ENCODE measurements at regions not wholly inside any gene's neighbourhood (a gene's known extent, or its start where the extent isn't known, plus 50 kb on each side); places are given as distances from the start of the nearest gene placed in this dataset.
"Not testable (repeated sequence)": the region's sequence is repeated elsewhere in the genome, so short reads cannot be mapped to it uniquely, and the experiment has no call there.

DNA sequence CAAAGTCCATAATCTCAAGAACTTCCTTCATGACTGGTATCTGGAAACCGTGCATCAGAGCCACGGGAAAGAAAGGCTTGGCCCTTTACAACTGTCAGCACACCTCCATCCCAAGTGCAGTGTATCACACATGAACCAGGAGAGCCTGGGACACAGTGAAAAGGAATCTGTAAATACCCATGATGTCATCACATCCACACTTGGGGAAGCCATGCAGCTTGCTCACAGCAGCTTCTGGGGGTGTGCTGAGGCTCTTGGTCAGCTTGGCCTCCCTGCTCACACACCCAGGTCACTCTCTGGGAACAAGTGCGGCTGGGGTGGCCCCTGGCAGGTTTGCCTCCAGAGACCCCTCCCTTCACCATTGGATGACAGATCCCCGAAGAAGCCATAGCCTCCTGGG is 51.6 kb upstream of the ASAH2B start:
- not testable (repeated sequence) for H3K4me1 Mint-ChIP-seq (ENCODE audit: low read depth in 2 of 2); H3K27ac Mint-ChIP-seq; H3K9me3 Mint-ChIP-seq; DNase-seq (ENCODE audit: low spot score); H3K4me3 Mint-ChIP-seq; H3K27me3 Mint-ChIP-seq; H3K36me3 Mint-ChIP-seq
- ATAC-seq, result peak in 1 of 2 donors; percentile 40

DNA sequence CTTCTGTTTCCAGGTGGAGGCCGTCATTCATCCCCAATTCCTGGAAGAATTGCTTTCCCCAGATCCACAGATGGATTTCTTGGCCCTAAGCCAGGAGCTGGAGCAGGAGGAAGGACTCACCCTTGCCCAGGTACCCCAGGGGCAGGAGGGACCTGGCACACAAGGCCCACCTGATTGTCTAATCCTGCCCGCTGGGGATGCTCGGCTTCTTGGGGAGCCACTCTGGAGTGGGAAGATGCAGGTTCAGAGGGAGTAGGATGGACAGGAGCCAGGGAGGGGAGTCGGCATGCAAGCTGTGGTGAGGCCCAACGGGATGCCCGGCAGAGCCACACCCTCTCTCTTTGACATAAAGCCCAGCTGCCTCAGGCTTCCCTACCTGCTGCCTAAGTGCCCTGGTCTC is 55.4 kb upstream of the ASAH2B start:
- not testable (repeated sequence) for H3K4me1 Mint-ChIP-seq (ENCODE audit: low read depth in 2 of 2); H3K36me3 Mint-ChIP-seq; H3K4me3 Mint-ChIP-seq; H3K9me3 Mint-ChIP-seq; DNase-seq (ENCODE audit: low spot score); H3K27me3 Mint-ChIP-seq; H3K27ac Mint-ChIP-seq; ATAC-seq

DNA sequence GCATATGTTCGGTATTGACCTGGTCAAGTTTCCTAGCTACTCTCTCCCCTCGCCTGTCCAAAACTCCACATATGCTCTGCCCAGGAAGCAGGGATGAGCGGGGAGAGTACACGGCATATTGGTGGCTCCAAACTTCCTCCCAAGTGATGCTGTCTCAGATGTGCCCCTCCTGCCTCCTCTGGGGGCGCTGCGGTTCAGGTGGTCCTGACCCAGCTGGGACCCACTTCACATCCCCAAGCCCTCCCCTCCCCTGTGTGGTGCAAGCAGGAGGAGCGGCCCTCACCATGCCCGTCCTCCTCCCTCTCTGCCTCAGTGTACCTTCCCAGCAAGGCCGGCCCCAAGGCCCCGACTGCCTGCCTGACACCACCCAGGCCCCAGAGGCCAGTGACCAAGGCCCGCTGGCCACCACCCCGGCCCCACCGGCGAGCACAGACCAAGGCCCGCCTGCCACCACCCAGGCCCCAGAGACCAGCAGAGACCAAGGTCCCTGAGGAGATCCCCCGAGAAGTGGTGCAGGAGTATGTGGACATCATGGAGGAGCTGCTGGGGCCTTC is 56.5 kb upstream of the ASAH2B start:
- not testable (repeated sequence) for H3K27ac Mint-ChIP-seq; H3K4me1 Mint-ChIP-seq (ENCODE audit: low read depth in 2 of 2); H3K4me3 Mint-ChIP-seq; ATAC-seq; H3K27me3 Mint-ChIP-seq; H3K9me3 Mint-ChIP-seq; DNase-seq (ENCODE audit: low spot score); H3K36me3 Mint-ChIP-seq

DNA sequence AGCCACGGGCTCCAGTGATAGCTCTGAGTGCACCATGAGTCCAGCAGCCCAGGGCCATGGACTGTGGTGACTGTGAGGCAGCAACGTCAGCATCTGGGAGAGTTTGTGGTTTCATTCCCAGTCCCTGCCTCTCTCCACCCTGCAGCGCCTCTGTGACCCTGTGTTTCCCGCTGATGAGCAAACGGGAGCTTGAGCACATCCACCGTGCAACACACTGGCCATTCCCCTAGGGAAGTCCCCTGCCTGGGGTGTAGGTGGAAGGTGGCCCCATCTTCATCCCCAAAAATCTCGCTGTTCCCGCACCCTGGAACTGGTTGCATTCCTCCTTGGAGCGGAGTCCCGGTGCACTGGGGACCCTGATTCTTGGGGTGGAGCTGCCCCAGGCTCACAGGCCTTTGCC is 56.9 kb upstream of the SGMS1 start:
- not testable (repeated sequence) for DNase-seq (ENCODE audit: low spot score); H3K4me3 Mint-ChIP-seq; H3K36me3 Mint-ChIP-seq; ATAC-seq; H3K27me3 Mint-ChIP-seq; H3K4me1 Mint-ChIP-seq (ENCODE audit: low read depth in 2 of 2); H3K9me3 Mint-ChIP-seq; H3K27ac Mint-ChIP-seq

DNA sequence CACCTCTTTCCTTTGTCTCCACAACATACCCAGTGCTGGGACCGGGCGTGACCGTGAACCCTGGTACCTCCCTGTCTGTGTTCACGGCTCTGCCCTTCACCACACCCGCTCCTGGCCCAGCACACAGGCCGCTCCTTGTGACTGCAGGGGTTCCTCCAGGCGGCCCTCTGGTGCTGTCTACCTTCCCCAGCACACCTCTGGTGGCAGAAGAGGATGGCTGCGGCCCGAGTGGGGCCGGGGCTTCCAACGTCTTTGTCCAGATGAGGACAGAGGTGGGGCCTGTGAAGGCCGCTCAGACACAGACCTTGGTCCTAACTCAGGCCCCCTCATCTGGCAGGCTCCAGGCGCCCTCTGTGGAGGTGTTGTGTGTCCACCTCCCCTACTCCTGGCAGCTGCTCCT is 55.4 kb upstream of the SGMS1 start:
- ATAC-seq (no peak), DNase-seq (ENCODE audit: low spot score) (no peak)
- no peaks in the 10 kb centered on the region for H3K27me3 Mint-ChIP-seq
- H3K27ac Mint-ChIP-seq, result no peak overlapping the region
- H3K4me1 Mint-ChIP-seq (ENCODE audit: low read depth in 2 of 2), result no peaks in the 10 kb centered on the region
- H3K4me3 Mint-ChIP-seq, result no peak overlapping the region
- no peaks in the 10 kb centered on the region for H3K36me3 Mint-ChIP-seq
- H3K9me3 Mint-ChIP-seq, result no peaks in the 10 kb centered on the region

DNA sequence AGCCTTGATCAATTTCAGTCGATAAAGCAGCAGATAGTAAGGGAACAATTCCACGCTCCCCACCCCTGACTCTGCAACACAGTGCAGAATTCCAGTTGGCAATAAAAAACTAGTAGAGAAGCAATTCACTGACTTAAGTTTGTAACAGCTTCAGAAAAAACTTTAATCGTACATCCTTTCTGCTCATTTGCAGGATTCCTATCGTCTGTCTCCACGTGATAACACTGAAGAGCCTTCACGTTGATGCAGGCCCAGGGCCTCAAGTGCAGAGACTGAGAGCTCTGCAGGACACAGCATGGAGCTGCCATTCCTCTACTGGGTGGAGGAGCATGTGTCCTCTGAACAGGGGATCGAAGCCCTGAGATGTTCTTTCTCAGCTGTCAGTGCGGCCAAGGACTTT is 51.8 kb upstream of the SGMS1 start:
- H3K27me3 Mint-ChIP-seq; ATAC-seq; DNase-seq (ENCODE audit: low spot score); H3K4me3 Mint-ChIP-seq: not testable (repeated sequence)
- Mint-ChIP-seq H3K27ac (peak overlapping the region in 1 of 2 donors; percentile 29), H3K9me3 (peaks cover 12% of the 10 kb centered on the region), H3K4me1 (ENCODE audit: low read depth in 2 of 2) (peaks cover 26 to 30% of the 10 kb centered on the region in 2 donors), H3K36me3 (peaks cover 15% of the 10 kb centered on the region)

DNA sequence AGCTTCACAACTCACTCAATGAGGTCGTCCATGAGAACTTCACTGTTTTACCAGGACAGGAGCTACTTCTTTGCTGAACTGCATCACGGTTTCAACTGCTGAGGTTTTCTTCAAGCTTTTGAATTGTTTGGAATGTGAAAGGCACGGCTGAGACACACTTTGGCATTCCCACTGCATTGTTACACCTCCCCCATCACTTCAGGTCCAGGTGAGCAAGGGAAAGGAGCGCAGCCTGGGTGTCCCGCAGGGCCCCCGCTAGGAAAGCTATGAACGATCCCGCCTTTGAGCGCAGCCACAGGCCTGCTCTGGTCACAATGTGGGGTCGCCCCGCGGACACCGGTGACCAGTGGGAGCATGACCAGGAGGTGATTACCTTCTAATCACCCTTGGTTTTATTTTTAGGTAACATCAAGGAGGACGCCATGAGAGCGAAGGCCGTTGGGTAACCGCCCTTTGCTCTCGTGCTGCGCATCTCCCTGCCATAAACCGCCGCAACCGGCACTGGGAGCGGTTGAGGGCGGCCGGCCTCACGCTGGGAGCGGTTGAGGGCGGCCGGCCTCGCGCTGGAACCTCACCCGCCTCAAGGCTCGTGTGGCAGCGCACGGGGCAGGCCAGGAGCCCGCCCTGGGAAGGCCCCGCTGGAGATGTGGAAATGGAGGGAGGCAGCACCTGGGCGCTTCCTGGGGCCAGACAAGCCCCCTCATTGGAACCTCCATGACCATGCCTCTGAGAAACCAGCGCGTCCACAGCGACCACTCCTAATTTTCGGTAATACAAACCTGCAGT is 50.9 kb upstream of the SGMS1 start:
- no peaks in the 10 kb centered on the region for H3K27me3 Mint-ChIP-seq
- DNase-seq (ENCODE audit: low spot score) (no peak), ATAC-seq (no peak)
- H3K4me3 Mint-ChIP-seq, result no peak overlapping the region
- H3K4me1 Mint-ChIP-seq (ENCODE audit: low read depth in 2 of 2), result peaks cover 26 to 30% of the 10 kb centered on the region in 2 donors
- peak overlapping the region in 1 of 2 donors; percentile 96 for H3K27ac Mint-ChIP-seq
- peaks cover 15% of the 10 kb centered on the region for H3K36me3 Mint-ChIP-seq
- peaks cover 12% of the 10 kb centered on the region for H3K9me3 Mint-ChIP-seq
